GM12878 (cell line): ENCODE measurements at regions not wholly inside any gene's neighbourhood (a gene's known extent, or its start where the extent isn't known, plus 50 kb on each side); places are given as distances from the start of the nearest gene placed in this dataset.
"Not testable (repeated sequence)": the region's sequence is repeated elsewhere in the genome, so short reads cannot be mapped to it uniquely, and the experiment has no call there.

ENCODE experiments used
- ATAC-seq: fragments of 200-7000 bp; cut with Tn5 transposase; 3 replicates; pipeline ENCODE4 v1.9.1; 2020; ENCODE audit warnings: mild to moderate bottlenecking, moderate library complexity
- BruUV-seq: library from RNA; stranded (reverse); fragments of 400-500 nt; replicated peaks from 2 replicates; lab custom pipeline; 2021; lab: Mats Ljungman, UMichigan
- CTCF ChIA-PET: fragments of 300-600 bp; sonication (Branson Sonifier 250); formaldehyde crosslinking; extraction: SDS; loops from one replicate; lab custom pipeline; 2021; ENCODE audit warnings: inconsistent platforms; lab: Yijun Ruan, JAX
- POLR2A ChIA-PET: fragments of 350-600 bp; formaldehyde crosslinking; extraction: SDS; loops from one replicate; lab custom pipeline; 2021; ENCODE audit warnings: inconsistent platforms; lab: Charles Lee
- RAD21 ChIA-PET: fragments of 300-600 bp; sonication (Branson Sonifier 250); formaldehyde crosslinking; loops from one replicate; lab custom pipeline; 2023; ENCODE audit warnings: antibody characterized with exemption; ENCODE audit not compliant: unreplicated experiment; lab: Charles Lee
- SMC1A ChIA-PET: fragments of 300-600 bp; sonication (Branson Sonifier 250); formaldehyde crosslinking; loops from one replicate; lab custom pipeline; 2023; ENCODE audit not compliant: unreplicated experiment, uncharacterized antibody; lab: Charles Lee
- DNase-seq: peaks from one replicate; pipeline ENCODE4 v3.0.0-alpha.2; 2011; ENCODE audit warnings: low read depth, low spot score
- FAIRE-seq: peaks from 3 replicates; lab custom pipeline; 2011; peaks lifted over from hg19 to GRCh38; lab: Jason Lieb, UNC
- H2AFZ ChIP-seq: 2 replicates; pipeline ENCODE4 v1.6.0; 2011; ENCODE audit warnings: low read depth, low read length, control low read depth; ENCODE audit not compliant: control insufficient read depth
- H3K27ac ChIP-seq: 2 replicates; pipeline ENCODE4 v1.5.1; 2011; ENCODE audit warnings: control low read depth; ENCODE audit not compliant: control insufficient read depth, insufficient read depth
- H3K27me3 ChIP-seq, 2 experiments: replicated peaks in 1 of 2; 2 replicates each; pipeline versions ENCODE4 v1.6.0 to v1.6.1; 2011; ENCODE audit warnings: low read length in 1 of 2; ENCODE audit not compliant: control insufficient read depth in 2 of 2, insufficient read depth in 2 of 2
- H3K36me3 ChIP-seq, 2 experiments: 2 replicates each; pipeline ENCODE4 v1.5.1; 2011; ENCODE audit warnings: low read length in 1 of 2; ENCODE audit not compliant: control insufficient read depth in 2 of 2, insufficient read depth in 2 of 2
- H3K4me1 ChIP-seq: 2 replicates; pipeline ENCODE4 v1.6.1; 2011; ENCODE audit warnings: mild to moderate bottlenecking, low read length, moderate library complexity, mixed read lengths; ENCODE audit not compliant: control insufficient read depth, insufficient read depth
- H3K4me2 ChIP-seq: 2 replicates; pipeline ENCODE4 v1.6.0; 2011; ENCODE audit warnings: control low read depth; ENCODE audit not compliant: control insufficient read depth, insufficient read depth
- H3K4me3 ChIP-seq: fragments of 200-600 bp; sonication (generic); 2 replicates; pipeline ENCODE4 v1.5.1; 2016
- H3K79me2 ChIP-seq: 2 replicates; pipeline ENCODE4 v1.6.0; 2011; ENCODE audit warnings: low read length; ENCODE audit not compliant: control insufficient read depth, insufficient read depth
- H3K9ac ChIP-seq: 2 replicates; pipeline ENCODE4 v1.8.0; 2011; ENCODE audit warnings: low read length, control low read depth, mixed read lengths; ENCODE audit not compliant: control insufficient read depth, insufficient read depth
- H3K9me3 ChIP-seq: replicated peaks from 3 replicates; pipeline ENCODE4 v1.5.1; 2011; ENCODE audit warnings: mild to moderate bottlenecking, low read length; ENCODE audit not compliant: control insufficient read depth, insufficient read depth
- H4K20me1 ChIP-seq: 2 replicates; pipeline ENCODE4 v1.6.0; 2011; ENCODE audit not compliant: control insufficient read depth, insufficient read depth
- E2F4 ChIP-seq: IDR thresholded peaks from 2 replicates; pipeline ENCODE4 v1.6.1; 2012; ENCODE audit warnings: low read depth, low read length, improper control_type of control experiment
- MTA3 ChIP-seq: IDR thresholded peaks from 2 replicates; pipeline ENCODE4 v1.6.1; 2012; ENCODE audit warnings: low read length, inconsistent platforms, borderline replicate concordance
- WGBS: methylation state at CpG from one replicate; pipeline ENCODE4 v1.1.6; 2016; ENCODE audit warnings: low lambda C conversion rate; ENCODE audit not compliant: insufficient replicate concordance, insufficient coverage; ENCODE audit errors: missing lambda C conversion rate; 5-methylcytosine and 5-hydroxymethylcytosine counted together
- in situ Hi-C: fragments of 300-500 bp; cut with MboI; formaldehyde crosslinking; loops from 9 replicates; pipeline ENCODE4 v1.14.3; 2018; ENCODE audit warnings: mixed read lengths
- intact Hi-C: fragments of 100-400 bp; cut with micrococcal nuclease; formaldehyde crosslinking; loops from one replicate; pipeline ENCODE4 v1.14.2; 2022; ENCODE audit not compliant: unreplicated experiment
- TF ChIP-seq, protein P1 (sequence below): fragments of 450-650 bp; formaldehyde crosslinking; IDR thresholded peaks from 2 replicates; pipeline ENCODE4 v1.5.0; 2022; ENCODE audit warnings: mild to moderate bottlenecking, missing genetic modification characterization

GRCh38 chr9:75814667-75815066, 75.8 kb upstream of the PCSK5 start:
- no peak overlapping the region for H2AFZ ChIP-seq
- no peak for TF ChIP-seq E2F4
- TF ChIP-seq, protein P1, sequence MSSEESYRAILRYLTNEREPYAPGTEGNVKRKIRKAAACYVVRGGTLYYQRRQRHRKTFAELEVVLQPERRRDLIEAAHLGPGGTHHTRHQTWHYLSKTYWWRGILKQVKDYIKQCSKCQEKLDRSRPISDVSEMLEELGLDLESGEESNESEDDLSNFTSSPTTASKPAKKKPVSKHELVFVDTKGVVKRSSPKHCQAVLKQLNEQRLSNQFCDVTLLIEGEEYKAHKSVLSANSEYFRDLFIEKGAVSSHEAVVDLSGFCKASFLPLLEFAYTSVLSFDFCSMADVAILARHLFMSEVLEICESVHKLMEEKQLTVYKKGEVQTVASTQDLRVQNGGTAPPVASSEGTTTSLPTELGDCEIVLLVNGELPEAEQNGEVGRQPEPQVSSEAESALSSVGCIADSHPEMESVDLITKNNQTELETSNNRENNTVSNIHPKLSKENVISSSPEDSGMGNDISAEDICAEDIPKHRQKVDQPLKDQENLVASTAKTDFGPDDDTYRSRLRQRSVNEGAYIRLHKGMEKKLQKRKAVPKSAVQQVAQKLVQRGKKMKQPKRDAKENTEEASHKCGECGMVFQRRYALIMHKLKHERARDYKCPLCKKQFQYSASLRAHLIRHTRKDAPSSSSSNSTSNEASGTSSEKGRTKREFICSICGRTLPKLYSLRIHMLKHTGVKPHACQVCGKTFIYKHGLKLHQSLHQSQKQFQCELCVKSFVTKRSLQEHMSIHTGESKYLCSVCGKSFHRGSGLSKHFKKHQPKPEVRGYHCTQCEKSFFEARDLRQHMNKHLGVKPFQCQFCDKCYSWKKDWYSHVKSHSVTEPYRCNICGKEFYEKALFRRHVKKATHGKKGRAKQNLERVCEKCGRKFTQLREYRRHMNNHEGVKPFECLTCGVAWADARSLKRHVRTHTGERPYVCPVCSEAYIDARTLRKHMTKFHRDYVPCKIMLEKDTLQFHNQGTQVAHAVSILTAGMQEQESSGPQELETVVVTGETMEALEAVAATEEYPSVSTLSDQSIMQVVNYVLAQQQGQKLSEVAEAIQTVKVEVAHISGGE (CRISPR knock-in tag) = no peak
- TF ChIP-seq MTA3 = no peak
- TF ChIP-seq, all 136 proteins: peak for 0
- in situ Hi-C loops (no loop called here), intact Hi-C loops (no loop called here)
- DNase-seq = no peak
- RAD21 ChIA-PET = no interaction called here
- Histone ChIP-seq H3K36me3 (no peaks in the 10 kb centered on the region), H3K4me2 (no peak overlapping the region), H3K27ac (no peak overlapping the region), H4K20me1 (no peaks in the 10 kb centered on the region), H3K79me2 (no peaks in the 10 kb centered on the region), H3K4me3 (no peak overlapping the region), H3K4me1 (no peaks in the 10 kb centered on the region), H3K9me3 (no peaks in the 10 kb centered on the region), H3K9ac (no peak overlapping the region), H3K27me3 (no peaks in the 10 kb centered on the region)
- CTCF ChIA-PET = no interaction called here
- SMC1A ChIA-PET = no interaction called here
- no peak for FAIRE-seq
- no TSS peak for BruUV-seq
- ATAC-seq = no peak
- POLR2A ChIA-PET = no interaction called here

- BruUV-seq, H3K79me2 ChIP-seq, H3K36me3 ChIP-seq, H3K4me3 ChIP-seq, CTCF ChIA-PET, DNase-seq, POLR2A ChIA-PET, H4K20me1 ChIP-seq, H2AFZ ChIP-seq, H3K4me2 ChIP-seq, in situ Hi-C loops, H3K27ac ChIP-seq, H3K9ac ChIP-seq, H3K9me3 ChIP-seq, H3K4me1 ChIP-seq, ATAC-seq, SMC1A ChIA-PET, intact Hi-C loops, H3K27me3 ChIP-seq, FAIRE-seq, RAD21 ChIA-PET: not testable (repeated sequence)
- WGBS = 0% methylated on average over 2 of the region's 2 CpGs
Observed at GRCh38 chr9:75820471-75821115, 69.9 kb upstream of the PCSK5 start.
